Coronary artery (tissue), 2 donors: ENCODE measurements at regions not wholly inside any gene's neighbourhood (a gene's known extent, or its start where the extent isn't known, plus 50 kb on each side); places are given as distances from the start of the nearest gene placed in this dataset.

Source experiments
- DNase-seq: peaks from one replicate; pipeline ENCODE4 v3.0.0-alpha.2; 2017; ENCODE audit warnings: low spot score
- H3K27ac ChIP-seq, 2 donors: fragments of 200-600 bp; sonication (generic); one replicate each; pipeline ENCODE4 v1.5.1; 2016 to 2019
- H3K4me3 ChIP-seq: fragments of 200-600 bp; sonication (generic); 2 replicates; pipeline ENCODE4 v1.5.1; 2016; ENCODE audit warnings: mild to moderate bottlenecking, moderate library complexity
- TF ChIP-seq, protein P1 (sequence below): fragments of 200-600 bp; sonication (generic); IDR thresholded peaks from one replicate; pipeline ENCODE4 v1.5.1; 2019; ENCODE audit warnings: antibody characterized with exemption

GRCh38 chr15:39246523-39246922 is 334.4 kb upstream of the THBS1 start:
- TF ChIP-seq, protein P1, sequence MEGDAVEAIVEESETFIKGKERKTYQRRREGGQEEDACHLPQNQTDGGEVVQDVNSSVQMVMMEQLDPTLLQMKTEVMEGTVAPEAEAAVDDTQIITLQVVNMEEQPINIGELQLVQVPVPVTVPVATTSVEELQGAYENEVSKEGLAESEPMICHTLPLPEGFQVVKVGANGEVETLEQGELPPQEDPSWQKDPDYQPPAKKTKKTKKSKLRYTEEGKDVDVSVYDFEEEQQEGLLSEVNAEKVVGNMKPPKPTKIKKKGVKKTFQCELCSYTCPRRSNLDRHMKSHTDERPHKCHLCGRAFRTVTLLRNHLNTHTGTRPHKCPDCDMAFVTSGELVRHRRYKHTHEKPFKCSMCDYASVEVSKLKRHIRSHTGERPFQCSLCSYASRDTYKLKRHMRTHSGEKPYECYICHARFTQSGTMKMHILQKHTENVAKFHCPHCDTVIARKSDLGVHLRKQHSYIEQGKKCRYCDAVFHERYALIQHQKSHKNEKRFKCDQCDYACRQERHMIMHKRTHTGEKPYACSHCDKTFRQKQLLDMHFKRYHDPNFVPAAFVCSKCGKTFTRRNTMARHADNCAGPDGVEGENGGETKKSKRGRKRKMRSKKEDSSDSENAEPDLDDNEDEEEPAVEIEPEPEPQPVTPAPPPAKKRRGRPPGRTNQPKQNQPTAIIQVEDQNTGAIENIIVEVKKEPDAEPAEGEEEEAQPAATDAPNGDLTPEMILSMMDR, result no peak
- Histone ChIP-seq H3K4me3 (no peak overlapping the region), H3K27ac (no peak overlapping the region)
- no peak for DNase-seq

GRCh38 chr15:39247574-39247973 is 333.3 kb upstream of the THBS1 start:
- TF ChIP-seq, protein P1, result no peak
- Histone ChIP-seq H3K27ac (no peak overlapping the region), H3K4me3 (no peak overlapping the region)
- DNase-seq, result no peak

- Histone ChIP-seq H3K27ac (no peak overlapping the region), H3K4me3 (no peak overlapping the region)
- TF ChIP-seq, protein P1, result no peak
- DNase-seq, result no peak
Observed at GRCh38 chr15:39248204-39248603, 332.7 kb upstream of the THBS1 start.

- DNase-seq, result no peak
- H3K4me3 ChIP-seq, result no peak overlapping the region
- TF ChIP-seq, protein P1, result no peak
Observed at GRCh38 chr15:39250001-39250400, 330.9 kb upstream of the THBS1 start.

DNA sequence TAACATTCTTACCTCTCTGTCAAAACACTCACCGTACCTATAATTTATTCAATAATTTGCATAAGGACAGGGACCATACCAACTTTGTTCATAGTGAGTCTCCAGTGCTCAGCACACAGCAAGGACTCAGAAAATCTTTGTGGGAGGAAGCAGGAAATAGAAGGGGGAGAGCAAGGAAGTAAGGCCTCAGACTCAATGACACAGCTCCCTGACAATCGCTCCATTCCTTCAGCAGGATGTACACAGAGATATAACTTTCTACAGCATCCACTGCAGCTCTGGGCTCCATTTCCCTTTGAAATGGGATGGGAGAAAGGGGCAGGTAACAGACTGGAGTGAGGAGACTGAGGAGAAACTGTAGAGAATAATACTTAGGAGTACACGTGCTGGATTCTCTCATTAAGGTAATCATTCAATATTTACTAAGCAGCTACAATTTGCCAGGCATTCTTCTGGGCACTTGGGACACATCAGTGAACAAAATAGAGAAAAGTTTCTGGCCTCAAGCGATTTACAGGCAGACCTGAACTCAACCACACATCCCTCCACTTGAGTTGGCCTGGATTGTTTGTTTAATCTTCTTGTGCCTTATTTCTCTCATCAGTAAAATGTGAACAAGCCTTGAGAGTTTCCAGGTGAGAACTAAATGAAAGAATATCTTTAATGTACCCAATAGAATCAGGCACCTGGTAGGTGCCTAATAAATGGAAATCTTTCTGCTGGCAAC is 330.3 kb upstream of the THBS1 start:
- no peak overlapping the region for H3K27ac ChIP-seq
- TF ChIP-seq, protein P1, result no peak
- H3K4me3 ChIP-seq, result no peak overlapping the region
- DNase-seq, result no peak

More at GRCh38 chr15:39250001-39250400, 330.9 kb upstream of the THBS1 start:
- no peak overlapping the region for H3K27ac ChIP-seq

- Histone ChIP-seq H3K27ac (no peak overlapping the region), H3K4me3 (no peak overlapping the region)
- DNase-seq, result no peak
- TF ChIP-seq, protein P1, result no peak
Observed at GRCh38 chr15:39251413-39252133, 329.3 kb upstream of the THBS1 start.

- DNase-seq, result no peak
- H3K27ac ChIP-seq, result no peak overlapping the region
- H3K4me3 ChIP-seq, result no peak overlapping the region
- TF ChIP-seq, protein P1, result no peak
Observed at GRCh38 chr15:39252134-39252470, 328.8 kb upstream of the THBS1 start.
